ENCODE measurements at regions not wholly inside any gene's neighbourhood (a gene's known extent, or its start where the extent isn't known, plus 50 kb on each side); places are given as distances from the start of the nearest gene placed in this dataset.

GRCh38 chr9:4380406-4380805 lies 80.5 kb upstream of the GLIS3 start:
- Histone ChIP-seq H3K4me1 (ENCODE audit: control insufficient read depth in 2 of 2, insufficient read depth in 2 of 2, low read length in 2 of 2) (no peaks in the 10 kb centered on the region), H3K27ac (ENCODE audit: low read depth, low read length) (no peak overlapping the region), H3K27me3 (ENCODE audit: control insufficient read depth in 2 of 2, insufficient read depth in 2 of 2, low read length in 2 of 2) (peaks cover 0 to 4% of the 10 kb centered on the region in 2 donors), H3K4me3 (ENCODE audit: low read length) (no peak overlapping the region), H3K36me3 (ENCODE audit: control insufficient read depth in 2 of 3, insufficient read depth in 3 of 3, low read length in 3 of 3) (no peaks in the 10 kb centered on the region), H3K9me3 (ENCODE audit: control insufficient read depth in 2 of 3, low read length in 3 of 3) (no peaks in the 10 kb centered on the region)
- H3K27me3 Mint-ChIP-seq = peaks cover 0 to 8% (median 0%) of the 10 kb centered on the region in 5 donors
- H3K4me1 Mint-ChIP-seq = no peaks in the 10 kb centered on the region
- ATAC-seq (no peak), DNase-seq (no peak)
- ChIA-PET POLR2A (no interaction called here), CTCF (interaction anchor here (0.5 to 3.0 kb wide), 3 partner anchors 78 to 1607 kb away, joined by 3 to 15 read pairs (median 3); no protein-coding TSS in a partner anchor)
- H3K4me3 Mint-ChIP-seq = no peak overlapping the region
- H3K9me3 Mint-ChIP-seq = no peaks in the 10 kb centered on the region
- intact Hi-C loops (cut with micrococcal nuclease) = loop anchor here (5.0 to 10.0 kb wide), 5 partner anchors 217 to 1222 kb away; partner anchors contain the start of gene AK3 (in 2 of the 2)
- H3K36me3 Mint-ChIP-seq = no peaks in the 10 kb centered on the region
- no peak overlapping the region for H3K27ac Mint-ChIP-seq

GRCh38 chr9:4375424-4376200 lies 75.7 kb upstream of the GLIS3 start:
- no peaks in the 10 kb centered on the region for H3K36me3 ChIP-seq (ENCODE audit: control insufficient read depth in 2 of 3, insufficient read depth in 3 of 3, low read length in 3 of 3)
- H3K9me3 ChIP-seq (ENCODE audit: control insufficient read depth in 2 of 3, low read length in 3 of 3) = no peaks in the 10 kb centered on the region
- Mint-ChIP-seq H3K36me3 (no peaks in the 10 kb centered on the region), H3K27me3 (peaks cover 0 to 22% (median 11%) of the 10 kb centered on the region in 5 donors), H3K9me3 (no peaks in the 10 kb centered on the region), H3K4me3 (no peak overlapping the region), H3K27ac (peak overlapping the region in 1 of 9 donors; percentile 55), H3K4me1 (no peaks in the 10 kb centered on the region)
- intact Hi-C loops (cut with micrococcal nuclease) = loop anchor here (1.0 to 10.0 kb wide), 5 partner anchors 61 to 1521 kb away; no protein-coding TSS in a partner anchor
- H3K27me3 ChIP-seq (ENCODE audit: control insufficient read depth in 2 of 2, insufficient read depth in 2 of 2, low read length in 2 of 2) = peaks cover 0 to 4% of the 10 kb centered on the region in 2 donors
- no peak overlapping the region for H3K4me3 ChIP-seq (ENCODE audit: low read length)
- no peaks in the 10 kb centered on the region for H3K4me1 ChIP-seq (ENCODE audit: control insufficient read depth in 2 of 2, insufficient read depth in 2 of 2, low read length in 2 of 2)
- POLR2A ChIA-PET = no interaction called here
- peak; percentile 55 for ATAC-seq
- DNase-seq = peak in 4 of 9 donors; percentile 24 to 32 (median 30)
- no peak overlapping the region for H3K27ac ChIP-seq (ENCODE audit: low read depth, low read length)
- CTCF ChIA-PET = interaction anchor here (1.3 kb wide), 1 partner anchor 60 kb away, joined by 5 read pairs; no protein-coding TSS in a partner anchor

- Histone ChIP-seq H3K4me1 (ENCODE audit: control insufficient read depth in 2 of 2, insufficient read depth in 2 of 2, low read length in 2 of 2) (no peaks in the 10 kb centered on the region), H3K36me3 (ENCODE audit: control insufficient read depth in 2 of 3, insufficient read depth in 3 of 3, low read length in 3 of 3) (no peaks in the 10 kb centered on the region), H3K4me3 (ENCODE audit: low read length) (no peak overlapping the region), H3K9me3 (ENCODE audit: control insufficient read depth in 2 of 3, low read length in 3 of 3) (no peaks in the 10 kb centered on the region), H3K27me3 (ENCODE audit: control insufficient read depth in 2 of 2, insufficient read depth in 2 of 2, low read length in 2 of 2) (peaks cover 0 to 4% of the 10 kb centered on the region in 2 donors), H3K27ac (ENCODE audit: low read depth, low read length) (no peak overlapping the region)
- Mint-ChIP-seq H3K36me3 (no peaks in the 10 kb centered on the region), H3K4me1 (no peaks in the 10 kb centered on the region), H3K27me3 (peaks cover 0 to 21% (median 15%) of the 10 kb centered on the region in 5 donors), H3K27ac (peak overlapping the region in 1 of 9 donors; percentile 26), H3K4me3 (no peak overlapping the region), H3K9me3 (no peaks in the 10 kb centered on the region)
- DNase-seq = no peak
- ChIA-PET POLR2A (no interaction called here), CTCF (no interaction called here)
- ATAC-seq = no peak
- intact Hi-C loops (cut with micrococcal nuclease) = loop anchor here in 1 of 2 donors (10.0 kb wide), 1 partner anchor 1516 kb away; no protein-coding TSS in a partner anchor
Measured at GRCh38 chr9:4371108-4371507, 71.2 kb upstream of the GLIS3 start.

GRCh38 chr9:4370501-4370900 lies 70.6 kb upstream of the GLIS3 start:
- H3K4me3 Mint-ChIP-seq = no peak overlapping the region
- Histone ChIP-seq H3K4me3 (ENCODE audit: low read length) (no peak overlapping the region), H3K4me1 (ENCODE audit: control insufficient read depth in 2 of 2, insufficient read depth in 2 of 2, low read length in 2 of 2) (no peaks in the 10 kb centered on the region), H3K27me3 (ENCODE audit: control insufficient read depth in 2 of 2, insufficient read depth in 2 of 2, low read length in 2 of 2) (peaks cover 0 to 1% of the 10 kb centered on the region in 2 donors), H3K36me3 (ENCODE audit: control insufficient read depth in 2 of 3, insufficient read depth in 3 of 3, low read length in 3 of 3) (no peaks in the 10 kb centered on the region), H3K9me3 (ENCODE audit: control insufficient read depth in 2 of 3, low read length in 3 of 3) (no peaks in the 10 kb centered on the region), H3K27ac (ENCODE audit: low read depth, low read length) (no peak overlapping the region)
- intact Hi-C loops (cut with micrococcal nuclease) = loop anchor here in 1 of 2 donors (10.0 kb wide), 1 partner anchor 1516 kb away; no protein-coding TSS in a partner anchor
- H3K36me3 Mint-ChIP-seq = no peaks in the 10 kb centered on the region
- DNase-seq (no peak), ATAC-seq (no peak)
- H3K27me3 Mint-ChIP-seq = peaks cover 0 to 17% (median 15%) of the 10 kb centered on the region in 5 donors
- no peak overlapping the region for H3K27ac Mint-ChIP-seq
- H3K9me3 Mint-ChIP-seq = no peaks in the 10 kb centered on the region
- H3K4me1 Mint-ChIP-seq = no peaks in the 10 kb centered on the region
- ChIA-PET CTCF (no interaction called here), POLR2A (no interaction called here)

GRCh38 chr9:4366591-4367330 lies 66.9 kb upstream of the GLIS3 start:
- intact Hi-C loops (cut with micrococcal nuclease) = loop anchor here (1.0 to 10.0 kb wide), 8 partner anchors 51 to 1509 kb away; no protein-coding TSS in a partner anchor
- H3K36me3 Mint-ChIP-seq = no peaks in the 10 kb centered on the region
- no peaks in the 10 kb centered on the region for H3K36me3 ChIP-seq (ENCODE audit: control insufficient read depth in 2 of 3, insufficient read depth in 3 of 3, low read length in 3 of 3)
- H3K4me1 Mint-ChIP-seq = peaks cover 0 to 1% (median 0%) of the 10 kb centered on the region in 7 donors
- no peak overlapping the region for H3K27ac ChIP-seq (ENCODE audit: low read depth, low read length)
- no peaks in the 10 kb centered on the region for H3K4me1 ChIP-seq (ENCODE audit: control insufficient read depth in 2 of 2, insufficient read depth in 2 of 2, low read length in 2 of 2)
- no peak overlapping the region for H3K4me3 Mint-ChIP-seq
- ChIA-PET POLR2A (interaction anchor here (0.6 kb wide), 1 partner anchor 628 kb away, joined by 4 read pairs; no protein-coding TSS in a partner anchor), CTCF (interaction anchor here (0.6 to 3.2 kb wide), 7 partner anchors 19 to 635 kb away, joined by 3 to 21 read pairs (median 3); no protein-coding TSS in a partner anchor)
- ATAC-seq (no peak), DNase-seq (peak in 5 of 9 donors; percentile 11 to 37 (median 23))
- H3K4me3 ChIP-seq (ENCODE audit: low read length) = no peak overlapping the region
- peaks cover 0 to 8% (median 0%) of the 10 kb centered on the region in 5 donors for H3K27me3 Mint-ChIP-seq
- no peak overlapping the region for H3K27ac Mint-ChIP-seq
- H3K9me3 ChIP-seq (ENCODE audit: control insufficient read depth in 2 of 3, low read length in 3 of 3) = no peaks in the 10 kb centered on the region
- H3K27me3 ChIP-seq (ENCODE audit: control insufficient read depth in 2 of 2, insufficient read depth in 2 of 2, low read length in 2 of 2) = no peaks in the 10 kb centered on the region
- H3K9me3 Mint-ChIP-seq = no peaks in the 10 kb centered on the region

GRCh38 chr9:4365055-4365454 lies 65.2 kb upstream of the GLIS3 start:
- intact Hi-C loops (cut with micrococcal nuclease) = loop anchor here (5.0 to 10.0 kb wide), 4 partner anchors 633 to 1493 kb away; no protein-coding TSS in a partner anchor
- ChIA-PET CTCF (interaction anchor here (3.2 kb wide), 1 partner anchor 50 kb away, joined by 21 read pairs; no protein-coding TSS in a partner anchor), POLR2A (no interaction called here)
- H3K36me3 Mint-ChIP-seq = no peaks in the 10 kb centered on the region
- H3K4me1 Mint-ChIP-seq = peaks cover 0 to 1% (median 0%) of the 10 kb centered on the region in 7 donors
- no peaks in the 10 kb centered on the region for H3K36me3 ChIP-seq (ENCODE audit: control insufficient read depth in 2 of 3, insufficient read depth in 3 of 3, low read length in 3 of 3)
- no peak overlapping the region for H3K4me3 ChIP-seq (ENCODE audit: low read length)
- no peak overlapping the region for H3K4me3 Mint-ChIP-seq
- H3K9me3 Mint-ChIP-seq = no peaks in the 10 kb centered on the region
- H3K27ac ChIP-seq (ENCODE audit: low read depth, low read length) = no peak overlapping the region
- H3K27ac Mint-ChIP-seq = no peak overlapping the region
- H3K27me3 ChIP-seq (ENCODE audit: control insufficient read depth in 2 of 2, insufficient read depth in 2 of 2, low read length in 2 of 2) = no peaks in the 10 kb centered on the region
- H3K4me1 ChIP-seq (ENCODE audit: control insufficient read depth in 2 of 2, insufficient read depth in 2 of 2, low read length in 2 of 2) = no peaks in the 10 kb centered on the region
- no peaks in the 10 kb centered on the region for H3K9me3 ChIP-seq (ENCODE audit: control insufficient read depth in 2 of 3, low read length in 3 of 3)
- ATAC-seq (no peak), DNase-seq (no peak)
- H3K27me3 Mint-ChIP-seq = peaks cover 0 to 18% (median 7%) of the 10 kb centered on the region in 5 donors

Measured in naive thymus-derived CD4-positive, alpha-beta T cell (primary cell).